HG03521 (cell line): ENCODE measurements at regions not wholly inside any gene's neighbourhood (a gene's known extent, or its start where the extent isn't known, plus 50 kb on each side); places are given as distances from the start of the nearest gene placed in this dataset.

Experiments
- ATAC-seq: cut with Tn5 transposase; IDR thresholded peaks from one replicate; pipeline ENCODE4 v1.9.1; 2021; ENCODE audit warnings: mild to moderate bottlenecking, moderate library complexity; ENCODE audit not compliant: unreplicated experiment

- ATAC-seq = no peak
These were observed 56.9 kb downstream of the SLITRK6 start for GRCh38 chr13:85742355-85742754.

DNA sequence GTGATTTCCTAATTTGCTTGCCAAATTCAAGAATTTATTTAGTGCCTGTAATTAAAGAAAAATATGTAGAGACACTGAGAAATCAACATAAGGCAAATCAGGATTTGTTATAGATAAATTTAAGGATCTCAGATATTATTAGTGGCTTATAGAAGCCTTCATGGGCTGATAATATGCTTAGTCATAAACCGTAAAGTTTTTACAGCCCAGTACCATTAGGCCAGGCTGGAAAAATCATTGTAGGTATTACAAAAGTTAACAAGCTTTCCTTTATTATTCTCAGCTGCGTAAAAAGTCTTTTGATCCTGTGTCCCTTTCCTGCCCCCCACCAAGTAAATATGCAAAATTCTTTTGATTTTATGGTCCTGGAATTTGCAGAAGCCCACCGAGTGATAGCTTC, 58.2 kb downstream of the SLITRK6 start:
- no peak for ATAC-seq

DNA sequence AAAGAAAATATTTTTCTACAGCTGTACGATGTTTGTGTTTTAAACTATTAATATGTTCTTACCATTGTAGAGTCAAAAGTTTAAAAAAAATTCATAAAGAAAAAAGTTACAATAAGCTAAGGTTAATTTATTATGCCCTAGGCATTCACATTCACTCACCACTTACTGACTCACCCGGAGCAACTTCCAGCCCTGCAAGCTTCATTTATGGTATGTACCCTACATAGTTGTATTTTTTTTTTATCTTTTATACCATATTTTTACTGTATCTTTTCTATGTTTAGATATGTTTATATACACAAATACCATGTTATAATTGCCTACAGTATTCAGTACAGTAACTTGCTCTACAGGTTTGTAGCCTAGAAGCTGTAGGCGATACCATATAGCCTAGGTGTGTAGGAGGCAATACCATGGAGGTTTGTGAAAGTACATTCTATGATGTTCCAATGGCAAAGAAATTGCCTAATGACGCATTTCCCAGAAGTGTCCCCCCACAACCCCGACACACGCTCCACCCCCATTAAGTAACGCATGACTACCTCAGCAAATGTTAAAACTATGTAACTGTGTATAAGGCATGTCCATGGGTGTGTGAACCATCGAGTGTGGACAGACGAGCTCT, 60.4 kb downstream of the SLITRK6 start:
- ATAC-seq = no peak

DNA sequence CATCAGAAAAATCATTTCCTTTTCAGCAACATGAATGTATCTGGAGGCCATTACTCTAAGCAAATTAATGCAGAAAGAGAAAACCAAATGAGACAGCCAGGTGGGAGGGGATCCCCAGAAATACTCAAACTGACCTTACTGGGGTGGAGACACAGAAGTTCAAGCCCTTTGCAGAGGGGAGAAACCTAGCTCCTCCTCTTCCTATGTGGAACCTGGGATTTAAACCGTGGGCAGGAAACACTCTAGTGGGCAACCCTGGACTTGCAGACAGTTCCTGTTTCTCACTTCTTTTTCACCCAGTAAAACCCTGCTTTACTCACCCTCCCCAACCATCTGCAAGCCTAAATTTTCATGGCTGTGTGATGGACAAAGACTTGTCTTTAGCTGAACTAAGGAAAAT, 61.3 kb downstream of the SLITRK6 start:
- no peak for ATAC-seq

DNA sequence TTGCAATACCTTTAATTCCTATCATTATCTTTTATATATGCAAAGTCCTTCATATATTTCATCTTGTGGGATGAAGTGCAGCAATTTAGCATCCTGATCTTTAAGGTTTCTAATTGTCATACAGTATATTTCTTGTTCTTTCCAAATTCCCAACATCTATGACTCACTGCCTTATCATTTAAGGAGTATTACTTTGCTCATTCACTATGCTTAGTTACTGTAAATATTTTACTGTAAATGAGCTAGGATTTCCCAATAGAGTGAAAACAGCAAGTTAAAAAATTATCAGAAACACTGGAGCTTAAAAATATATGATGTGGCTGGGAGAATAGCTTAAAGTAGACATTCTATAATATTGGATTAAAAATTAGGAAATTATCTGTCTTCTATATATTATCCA, 69.9 kb downstream of the SLITRK6 start:
- no peak for ATAC-seq

DNA sequence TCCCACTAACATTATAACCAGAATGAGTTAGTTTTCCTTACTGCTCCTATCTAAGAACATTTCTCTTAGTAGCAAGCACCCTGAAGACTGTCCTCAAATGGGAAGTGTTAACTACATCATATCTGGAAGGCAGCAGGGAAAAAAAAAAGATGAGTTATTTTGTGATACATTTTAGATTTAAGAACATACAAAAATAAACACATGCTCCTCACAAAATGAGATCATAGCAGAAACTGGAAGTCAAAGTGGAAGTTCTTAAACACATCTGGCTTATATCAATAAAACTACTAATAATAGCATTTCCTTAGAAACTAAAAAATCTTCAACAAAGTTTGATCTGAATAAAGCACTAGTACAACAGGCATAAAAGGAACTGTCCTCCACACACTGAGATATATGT, 70.4 kb downstream of the SLITRK6 start:
- ATAC-seq = no peak

- ATAC-seq = no peak
These were observed 73.8 kb downstream of the SLITRK6 start for GRCh38 chr13:85725433-85725832.

- ATAC-seq = no peak
These were observed 74.4 kb downstream of the SLITRK6 start for GRCh38 chr13:85724546-85725432.

DNA sequence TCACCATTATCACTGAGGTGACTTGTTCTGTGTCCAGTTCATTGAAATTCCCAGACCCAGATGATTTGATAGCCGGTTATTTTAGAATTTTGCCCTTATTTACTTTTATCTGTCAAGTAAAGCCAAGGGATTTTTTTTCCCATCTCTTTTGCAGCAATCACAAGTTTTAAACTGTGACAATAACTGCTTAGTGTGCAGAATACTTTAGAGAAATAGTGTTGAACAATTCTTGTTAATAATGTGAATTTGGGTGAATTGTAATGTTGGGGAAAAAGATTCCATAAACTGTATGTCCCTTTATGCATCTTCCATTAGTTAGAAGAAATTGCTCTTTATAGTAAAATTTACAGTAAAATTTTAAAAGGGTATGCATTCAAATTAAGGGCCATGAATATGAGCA, 79.5 kb downstream of the SLITRK6 start:
- ATAC-seq = no peak

DNA sequence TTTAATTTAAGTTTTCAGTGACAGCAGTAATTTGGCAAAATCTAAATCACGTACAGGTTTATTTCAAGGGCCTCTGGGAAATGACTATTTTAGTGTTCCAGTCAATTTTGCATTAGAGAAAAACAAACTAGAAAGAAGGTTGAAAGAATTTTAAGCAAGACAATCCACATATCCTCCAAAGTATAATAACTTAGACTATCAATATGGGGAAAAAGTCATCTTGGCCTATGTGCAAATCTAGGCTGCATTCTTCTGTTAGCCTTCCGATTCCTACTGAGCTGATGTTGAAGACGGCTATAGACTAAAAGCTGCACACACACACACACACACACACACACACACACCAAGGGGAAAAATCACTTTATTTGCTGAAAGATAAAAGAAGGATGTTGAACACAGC, 81.3 kb downstream of the SLITRK6 start:
- no peak for ATAC-seq

DNA sequence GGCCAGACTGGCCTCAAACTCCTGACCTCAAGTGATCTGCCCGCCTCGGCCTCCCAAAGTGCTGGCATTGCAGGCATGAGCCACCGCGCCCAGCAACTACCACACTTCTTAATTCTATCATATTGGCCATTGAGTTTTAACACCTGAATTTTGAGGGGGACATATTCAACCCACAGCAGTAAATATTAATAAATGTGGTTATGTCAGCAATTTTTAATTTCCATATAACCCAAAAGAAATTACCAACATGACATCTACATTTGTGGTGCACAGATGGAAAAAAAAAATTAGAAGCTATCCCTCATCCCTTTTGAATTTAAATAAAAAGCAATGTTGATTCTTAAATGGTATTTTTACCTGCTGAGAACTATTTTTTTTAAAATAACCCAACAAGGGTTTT, 88.7 kb downstream of the SLITRK6 start:
- no peak for ATAC-seq

DNA sequence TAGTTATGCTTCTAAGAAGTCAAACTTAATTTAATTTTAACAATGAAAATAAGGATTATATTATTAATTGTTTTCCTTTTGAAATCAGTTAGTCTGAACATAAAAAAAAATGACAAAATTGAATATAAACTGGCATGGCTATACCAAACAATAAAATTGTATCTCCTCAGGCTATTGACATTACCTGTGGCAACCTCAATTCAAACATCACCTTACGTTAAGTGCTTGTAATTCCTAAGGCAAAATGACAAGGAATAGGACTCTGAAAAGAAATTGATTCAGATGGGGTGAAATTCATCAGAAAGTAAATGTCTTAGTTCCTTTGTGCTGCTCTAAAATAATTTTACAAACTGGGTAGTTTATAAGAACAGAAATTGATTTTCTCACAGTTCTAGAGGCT, 89.5 kb downstream of the SLITRK6 start:
- no peak for ATAC-seq

DNA sequence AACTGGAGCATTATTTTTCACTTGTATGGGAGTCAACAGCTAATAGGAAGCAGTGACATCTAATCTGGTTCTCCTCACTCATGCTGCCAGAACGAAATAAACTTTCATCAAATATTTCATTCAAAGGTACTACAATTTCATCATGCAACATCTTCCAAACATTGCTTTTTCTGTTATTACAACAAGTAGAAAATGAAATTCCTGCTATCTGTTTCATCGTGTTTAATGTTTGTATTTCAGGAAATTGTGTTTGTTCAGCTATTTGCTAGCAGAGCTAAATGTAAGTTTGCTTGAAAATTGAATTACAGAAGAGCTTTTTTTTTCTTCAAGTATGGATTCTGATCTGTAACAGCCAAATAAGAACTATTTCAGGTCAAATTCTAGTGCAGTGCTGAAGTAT, 90.1 kb downstream of the SLITRK6 start:
- ATAC-seq = no peak

GRCh38 chr13:85700906-85701305, 98.3 kb downstream of the SLITRK6 start:
- ATAC-seq = no peak

- ATAC-seq = no peak
These were observed 101.0 kb downstream of the SLITRK6 start for GRCh38 chr13:85698256-85698655.

- ATAC-seq = no peak
These were observed 104.2 kb downstream of the SLITRK6 start for GRCh38 chr13:85694992-85695391.

DNA sequence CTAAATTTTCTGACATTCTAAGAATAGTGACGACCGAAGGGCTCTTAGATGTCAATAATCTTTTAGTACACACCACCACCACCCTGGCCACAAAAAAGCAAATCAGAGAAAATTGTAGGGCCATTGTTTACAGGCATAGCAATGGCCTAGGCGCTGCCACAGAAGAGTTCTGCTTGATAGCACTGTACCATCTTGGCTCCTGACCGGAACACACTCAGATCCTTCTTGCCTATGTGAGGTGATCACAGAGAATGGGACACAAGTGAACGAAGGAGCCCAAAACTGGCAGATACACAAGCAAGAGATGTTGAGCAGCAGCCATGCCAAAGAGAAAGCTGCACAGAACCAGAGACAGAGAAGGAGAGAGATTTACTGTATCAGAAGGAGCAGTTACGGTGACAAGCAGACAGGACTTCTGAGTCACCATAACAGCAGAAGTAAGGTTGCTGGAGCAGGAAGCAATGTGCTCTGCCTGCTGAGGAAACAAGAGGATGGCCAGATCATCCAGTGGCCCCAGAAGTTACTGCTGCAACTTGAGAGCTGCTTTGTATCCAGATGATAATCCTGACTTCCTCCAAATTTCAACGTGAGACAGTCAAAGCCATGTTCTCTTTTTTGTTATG, 105.2 kb downstream of the SLITRK6 start:
- no peak for ATAC-seq

DNA sequence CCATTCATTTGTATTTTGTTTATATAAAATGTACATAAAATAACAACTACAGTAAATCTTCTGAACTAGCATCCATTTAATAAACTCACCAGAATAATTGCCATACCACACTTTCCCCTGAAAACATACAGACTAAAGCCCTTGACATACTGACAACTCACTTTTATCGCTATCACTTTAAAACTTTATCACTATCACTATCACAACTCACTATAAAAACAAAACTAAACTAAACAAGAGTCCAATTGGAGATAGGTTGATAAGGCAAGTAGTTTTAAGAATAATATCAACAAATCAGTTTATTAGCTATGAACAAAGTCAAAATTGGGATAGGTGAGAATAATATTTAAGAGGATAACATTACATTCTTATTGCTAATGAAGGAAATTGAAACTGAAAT, 108.9 kb downstream of the SLITRK6 start:
- ATAC-seq = no peak

DNA sequence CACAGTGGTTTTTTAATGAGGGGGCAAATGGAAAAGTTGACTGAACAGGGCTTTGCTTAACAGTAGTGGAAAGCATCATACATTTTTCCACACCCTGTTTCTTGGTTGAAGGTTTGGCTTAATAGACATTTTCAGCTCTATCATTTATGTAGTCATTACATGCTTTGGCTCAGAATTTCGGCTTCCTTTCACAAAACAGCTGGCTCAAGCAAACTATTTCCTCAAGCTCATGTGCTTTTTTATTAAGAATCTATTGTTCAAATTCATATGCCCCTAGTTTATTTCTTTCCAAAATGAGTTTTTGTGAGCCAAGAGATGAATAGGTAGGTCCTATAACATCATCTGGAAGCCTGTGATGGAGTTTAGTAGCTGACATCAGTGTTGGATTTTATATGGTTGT, 113.8 kb downstream of the SLITRK6 start:
- no peak for ATAC-seq

DNA sequence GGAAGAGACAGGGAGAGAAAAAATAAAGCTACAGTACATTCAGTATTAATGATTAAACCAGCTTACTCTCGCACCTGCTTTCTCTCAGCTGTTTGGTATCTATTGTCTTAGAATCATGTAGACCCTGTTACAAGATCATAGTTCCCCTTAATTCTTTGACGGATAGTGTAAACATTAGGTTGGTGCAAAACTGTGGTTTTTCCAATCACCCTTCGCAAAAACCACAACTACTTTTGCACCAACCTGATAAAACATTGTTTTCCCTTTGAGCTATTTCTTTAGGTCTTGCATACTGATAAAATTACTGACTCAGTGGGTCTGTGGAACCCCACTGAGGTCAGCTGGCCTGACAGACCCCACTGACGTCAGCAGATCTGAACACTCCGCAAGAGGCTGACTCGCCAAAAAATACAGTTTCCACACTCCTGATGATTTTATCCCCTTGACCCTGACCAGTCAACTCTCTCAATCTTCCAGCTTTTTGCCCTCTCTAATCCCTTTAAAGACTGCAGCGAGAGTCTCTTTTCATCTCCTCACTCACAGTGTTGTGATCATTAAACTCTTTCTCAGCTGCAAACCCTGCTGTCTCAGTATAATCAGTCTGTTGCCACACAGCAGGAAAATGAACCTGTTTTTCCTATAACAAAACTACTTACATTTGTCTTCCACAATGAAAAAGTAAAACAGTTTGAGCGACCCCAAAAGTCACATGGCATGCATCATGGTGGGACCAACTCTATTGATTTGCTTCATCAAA, 123.9 kb downstream of the SLITRK6 start:
- no peak for ATAC-seq

- no peak for ATAC-seq
These were observed 127.9 kb downstream of the SLITRK6 start for GRCh38 chr13:85671336-85671735.
